ENCODE measurements at regions not wholly inside any gene's neighbourhood (a gene's known extent, or its start where the extent isn't known, plus 50 kb on each side); places are given as distances from the start of the nearest gene placed in this dataset.

- TF ChIP-seq CTCF (IDR thresholded peaks at IDR 0.05) (no peak), POLR2A (IDR thresholded peaks at IDR 0.05; ENCODE audit: low read depth) (no peak), POLR2AphosphoS5 (IDR thresholded peaks at IDR 0.05) (no peak), EP300 (IDR thresholded peaks at IDR 0.05) (no peak)
Observed at GRCh38 chr4:54560513-54560912, 97.2 kb upstream of the KIT start.
